Hepatocyte (in vitro differentiated cells): ENCODE measurements at regions not wholly inside any gene's neighbourhood (a gene's known extent, or its start where the extent isn't known, plus 50 kb on each side); places are given as distances from the start of the nearest gene placed in this dataset.

Experiments used
- DNase-seq: peaks from one replicate; pipeline ENCODE4 v3.0.0-alpha.2; 2016; ENCODE audit warnings: low spot score
- H2AFZ ChIP-seq: fragments of 200-600 bp; sonication (generic); 2 replicates; pipeline ENCODE4 v1.6.0; 2016; ENCODE audit warnings: antibody characterized with exemption, mild to moderate bottlenecking
- H3K27ac ChIP-seq: fragments of 200-600 bp; sonication (generic); 2 replicates; pipeline ENCODE4 v1.5.1; 2016; ENCODE audit warnings: mild to moderate bottlenecking
- H3K27me3 ChIP-seq: fragments of 200-600 bp; sonication (generic); 2 replicates; pipeline ENCODE4 v1.6.1; 2016
- H3K36me3 ChIP-seq: fragments of 200-600 bp; sonication (generic); replicated peaks from 2 replicates; pipeline ENCODE4 v1.5.1; 2016; ENCODE audit warnings: low read depth; ENCODE audit not compliant: insufficient read depth
- H3K4me1 ChIP-seq: fragments of 200-600 bp; sonication (generic); 2 replicates; pipeline ENCODE4 v1.5.1; 2016; ENCODE audit warnings: mild to moderate bottlenecking, moderate library complexity; ENCODE audit not compliant: insufficient read depth
- H3K4me2 ChIP-seq: fragments of 200-600 bp; sonication (generic); 2 replicates; pipeline ENCODE4 v1.6.0; 2016
- H3K4me3 ChIP-seq: fragments of 200-600 bp; sonication (generic); 2 replicates; pipeline ENCODE4 v1.5.1; 2016; ENCODE audit warnings: mild to moderate bottlenecking
- H3K79me2 ChIP-seq: fragments of 200-600 bp; sonication (generic); 2 replicates; pipeline ENCODE4 v1.6.0; 2017; ENCODE audit warnings: mild to moderate bottlenecking
- H3K9me2 ChIP-seq: fragments of 200-600 bp; sonication (generic); replicated peaks from 2 replicates; pipeline ENCODE4 v1.6.0; 2017; ENCODE audit warnings: mild to moderate bottlenecking; ENCODE audit not compliant: insufficient read depth
- H3K9me3 ChIP-seq: fragments of 200-600 bp; sonication (generic); 2 replicates; pipeline ENCODE4 v1.5.1; 2016; ENCODE audit warnings: low read depth, mild to moderate bottlenecking
- H4K20me1 ChIP-seq: fragments of 200-600 bp; sonication (generic); 2 replicates; pipeline ENCODE4 v1.6.0; 2016; ENCODE audit warnings: mild to moderate bottlenecking; ENCODE audit not compliant: insufficient read depth, poor library complexity, severe bottlenecking
- EZH2 ChIP-seq: fragments of 200-600 bp; sonication (generic); IDR thresholded peaks from 2 replicates; pipeline ENCODE4 v1.6.1; 2016; ENCODE audit warnings: antibody characterized with exemption, mild to moderate bottlenecking, borderline replicate concordance
- EZH2phosphoT487 ChIP-seq: fragments of 200-600 bp; sonication (generic); IDR thresholded peaks from one replicate; pipeline ENCODE4 v1.6.1; 2018; ENCODE audit warnings: antibody characterized with exemption, mild to moderate bottlenecking, low read depth, moderate library complexity; ENCODE audit not compliant: unreplicated experiment, severe bottlenecking
- WGBS: methylation state at CpG from one replicate; pipeline ENCODE4 v1.1.6; 2016; ENCODE audit warnings: low lambda C conversion rate; ENCODE audit errors: missing lambda C conversion rate; 5-methylcytosine and 5-hydroxymethylcytosine counted together
- TF ChIP-seq, protein P1 (sequence below): fragments of 200-600 bp; sonication (generic); IDR thresholded peaks from 2 replicates; pipeline ENCODE4 v1.5.1; 2016; ENCODE audit warnings: antibody characterized with exemption, mild to moderate bottlenecking; ENCODE audit not compliant: poor library complexity

DNA sequence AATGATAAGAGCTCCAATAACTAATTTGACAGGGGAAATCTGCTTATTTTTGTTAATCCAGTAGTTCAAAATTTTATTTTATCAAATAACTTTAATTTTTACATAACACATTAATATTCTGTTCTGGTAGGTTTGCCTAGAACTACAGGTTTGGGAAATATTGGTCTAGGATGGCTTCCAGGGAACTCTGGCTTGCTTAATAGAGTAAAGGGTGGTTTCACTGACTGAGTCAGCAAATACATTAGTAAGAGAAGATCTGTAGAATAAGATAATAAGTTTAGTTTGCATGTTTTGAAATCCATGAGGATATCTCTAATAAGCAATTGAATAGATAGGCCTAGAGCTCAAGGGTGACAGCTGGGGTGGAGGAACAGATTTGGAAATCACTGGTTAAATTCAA lies 500.7 kb downstream of the ZNF674 start:
- no peaks in the 10 kb centered on the region for H3K4me1 ChIP-seq
- H3K27me3 ChIP-seq = no peaks in the 10 kb centered on the region
- no peaks in the 10 kb centered on the region for H4K20me1 ChIP-seq
- no peaks in the 10 kb centered on the region for H3K36me3 ChIP-seq
- no peak overlapping the region for H2AFZ ChIP-seq
- H3K9me3 ChIP-seq = no peaks in the 10 kb centered on the region
- DNase-seq = no peak
- no peak overlapping the region for H3K27ac ChIP-seq
- H3K4me2 ChIP-seq = no peak overlapping the region
- H3K9me2 ChIP-seq = no peaks in the 10 kb centered on the region
- TF ChIP-seq, protein P1, sequence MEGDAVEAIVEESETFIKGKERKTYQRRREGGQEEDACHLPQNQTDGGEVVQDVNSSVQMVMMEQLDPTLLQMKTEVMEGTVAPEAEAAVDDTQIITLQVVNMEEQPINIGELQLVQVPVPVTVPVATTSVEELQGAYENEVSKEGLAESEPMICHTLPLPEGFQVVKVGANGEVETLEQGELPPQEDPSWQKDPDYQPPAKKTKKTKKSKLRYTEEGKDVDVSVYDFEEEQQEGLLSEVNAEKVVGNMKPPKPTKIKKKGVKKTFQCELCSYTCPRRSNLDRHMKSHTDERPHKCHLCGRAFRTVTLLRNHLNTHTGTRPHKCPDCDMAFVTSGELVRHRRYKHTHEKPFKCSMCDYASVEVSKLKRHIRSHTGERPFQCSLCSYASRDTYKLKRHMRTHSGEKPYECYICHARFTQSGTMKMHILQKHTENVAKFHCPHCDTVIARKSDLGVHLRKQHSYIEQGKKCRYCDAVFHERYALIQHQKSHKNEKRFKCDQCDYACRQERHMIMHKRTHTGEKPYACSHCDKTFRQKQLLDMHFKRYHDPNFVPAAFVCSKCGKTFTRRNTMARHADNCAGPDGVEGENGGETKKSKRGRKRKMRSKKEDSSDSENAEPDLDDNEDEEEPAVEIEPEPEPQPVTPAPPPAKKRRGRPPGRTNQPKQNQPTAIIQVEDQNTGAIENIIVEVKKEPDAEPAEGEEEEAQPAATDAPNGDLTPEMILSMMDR = no peak
- no peak for TF ChIP-seq EZH2phosphoT487
- TF ChIP-seq EZH2 = no peak
- H3K4me3 ChIP-seq = no peak overlapping the region
- H3K79me2 ChIP-seq = no peaks in the 10 kb centered on the region

DNA sequence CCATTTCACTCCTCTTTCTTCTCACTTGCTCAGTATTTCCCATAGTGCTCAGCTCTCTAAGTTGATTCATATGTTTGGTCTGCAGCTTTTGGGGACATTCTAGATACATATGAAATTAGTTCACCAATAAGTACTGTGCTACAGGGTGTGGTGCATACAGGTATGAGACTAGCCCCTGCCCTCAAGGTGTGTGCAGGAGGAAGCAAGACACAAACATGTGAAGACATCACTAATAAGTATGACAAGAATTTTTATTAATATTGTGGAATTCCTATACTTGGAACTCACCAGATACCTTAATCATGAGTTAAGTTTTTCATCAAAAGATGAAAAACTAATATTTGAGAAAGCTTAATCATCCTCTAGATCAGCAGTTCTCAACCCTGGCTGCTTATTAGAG lies 505.2 kb downstream of the ZNF674 start:
- no peaks in the 10 kb centered on the region for H3K9me3 ChIP-seq
- H3K4me3 ChIP-seq = no peak overlapping the region
- H3K27me3 ChIP-seq = no peaks in the 10 kb centered on the region
- H2AFZ ChIP-seq = no peak overlapping the region
- H3K27ac ChIP-seq = no peak overlapping the region
- no peaks in the 10 kb centered on the region for H3K79me2 ChIP-seq
- no peaks in the 10 kb centered on the region for H3K36me3 ChIP-seq
- H4K20me1 ChIP-seq = no peaks in the 10 kb centered on the region
- TF ChIP-seq EZH2phosphoT487 = no peak
- TF ChIP-seq, protein P1 = no peak
- TF ChIP-seq EZH2 = no peak
- no peaks in the 10 kb centered on the region for H3K9me2 ChIP-seq
- no peak for DNase-seq
- H3K4me1 ChIP-seq = no peaks in the 10 kb centered on the region
- H3K4me2 ChIP-seq = no peak overlapping the region

DNA sequence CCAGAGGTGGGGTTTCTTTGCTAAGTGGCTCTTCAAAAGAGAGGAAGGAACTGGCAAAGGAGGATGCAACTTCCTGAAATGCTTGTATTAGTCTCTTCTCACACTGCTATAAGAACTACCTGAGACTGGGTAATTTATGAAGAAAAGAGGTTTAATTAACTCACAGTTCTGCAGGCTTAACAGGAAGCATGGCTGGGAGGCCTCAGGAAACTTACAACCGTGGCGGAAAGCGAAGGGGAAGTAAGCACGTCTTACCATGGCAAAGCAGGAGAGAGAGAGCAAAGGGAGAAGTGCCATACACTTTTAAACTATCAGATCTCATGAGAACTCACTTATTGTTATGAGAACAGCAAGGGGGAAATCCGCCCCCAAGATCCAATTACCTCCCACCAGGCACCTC lies 505.7 kb downstream of the ZNF674 start:
- Histone ChIP-seq H3K36me3 (no peaks in the 10 kb centered on the region), H3K79me2 (no peaks in the 10 kb centered on the region), H4K20me1 (no peaks in the 10 kb centered on the region), H2AFZ (no peak overlapping the region), H3K9me3 (no peaks in the 10 kb centered on the region), H3K4me3 (no peak overlapping the region), H3K4me1 (no peaks in the 10 kb centered on the region), H3K27me3 (no peaks in the 10 kb centered on the region), H3K9me2 (no peaks in the 10 kb centered on the region), H3K27ac (no peak overlapping the region), H3K4me2 (no peak overlapping the region)
- DNase-seq = no peak
- TF ChIP-seq EZH2 = no peak
- no peak for TF ChIP-seq EZH2phosphoT487
- TF ChIP-seq, protein P1 = no peak
- 78% methylated on average over 5 of the region's 5 CpGs for WGBS

DNA sequence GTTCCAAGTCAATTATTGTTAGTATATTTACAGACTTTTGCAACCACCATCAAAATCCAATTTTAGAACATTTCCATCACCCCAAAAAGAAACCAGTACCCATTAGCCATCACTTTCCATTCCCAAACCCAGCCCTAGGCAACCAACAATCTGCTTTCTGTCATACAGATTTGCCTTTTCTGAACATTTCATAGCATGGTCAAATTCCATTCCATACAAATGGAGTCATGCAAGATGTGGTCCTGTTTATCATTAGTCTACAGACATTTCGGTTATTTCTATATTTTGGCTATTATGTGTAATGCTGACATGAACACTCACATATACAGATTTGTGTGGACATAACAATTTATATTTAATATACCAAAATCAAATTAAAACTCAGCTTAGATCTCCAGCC lies 508.7 kb downstream of the ZNF674 start:
- no peak overlapping the region for H3K4me2 ChIP-seq
- H3K4me1 ChIP-seq = no peaks in the 10 kb centered on the region
- H3K27ac ChIP-seq = no peak overlapping the region
- H2AFZ ChIP-seq = no peak overlapping the region
- H3K79me2 ChIP-seq = no peaks in the 10 kb centered on the region
- no peaks in the 10 kb centered on the region for H3K27me3 ChIP-seq
- H4K20me1 ChIP-seq = no peaks in the 10 kb centered on the region
- WGBS = 80% methylated on average over 1 of the region's 1 CpG
- no peaks in the 10 kb centered on the region for H3K9me3 ChIP-seq
- TF ChIP-seq, protein P1 = no peak
- TF ChIP-seq EZH2phosphoT487 = no peak
- no peak for TF ChIP-seq EZH2
- no peak for DNase-seq
- no peak overlapping the region for H3K4me3 ChIP-seq
- H3K9me2 ChIP-seq = no peaks in the 10 kb centered on the region
- H3K36me3 ChIP-seq = no peaks in the 10 kb centered on the region
